GM03348 (cell line): ENCODE measurements at regions not wholly inside any gene's neighbourhood (a gene's known extent, or its start where the extent isn't known, plus 50 kb on each side); places are given as distances from the start of the nearest gene placed in this dataset.

Experiments used
- DNase-seq: peaks from one replicate; pipeline ENCODE4 v3.0.0; 2012; ENCODE audit warnings: low spot score

DNA sequence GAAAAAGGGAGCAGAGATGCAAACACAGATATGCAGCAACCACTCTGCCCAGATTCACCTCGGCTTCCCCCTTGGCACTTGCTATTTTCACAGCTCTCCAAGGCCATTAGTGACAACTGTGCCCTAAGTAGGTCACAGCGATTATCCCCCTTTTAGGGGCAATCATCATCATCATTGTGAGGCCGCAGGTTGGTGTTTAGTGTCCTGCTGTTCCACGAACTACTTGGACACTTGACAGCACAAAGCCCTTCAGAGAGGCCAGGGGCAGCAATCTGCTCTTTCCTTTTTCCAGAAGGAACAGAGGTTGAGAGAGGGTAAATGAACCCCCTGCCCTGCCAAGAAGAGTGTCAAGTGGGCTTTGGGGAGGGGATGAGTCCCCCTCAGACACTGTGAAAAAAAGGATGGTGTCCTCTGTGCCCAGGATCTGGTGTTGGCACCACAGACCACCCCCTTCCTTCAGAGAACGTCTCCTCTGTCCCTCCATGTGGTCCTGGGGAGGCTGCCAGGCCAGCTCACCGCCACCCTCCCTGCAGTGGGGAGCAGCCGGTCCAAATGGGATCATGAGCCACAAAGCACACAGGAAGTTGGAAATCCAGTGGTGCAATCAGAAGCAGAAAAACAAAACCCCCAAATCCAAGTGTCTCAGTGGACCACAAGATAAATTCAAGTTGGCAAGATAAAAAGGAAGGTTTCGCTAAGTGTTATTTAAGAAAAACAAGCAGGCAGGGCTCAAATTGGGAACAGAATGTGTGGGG, 78.4 kb upstream of the MED9 start:
- peak; percentile 81 for DNase-seq

DNA sequence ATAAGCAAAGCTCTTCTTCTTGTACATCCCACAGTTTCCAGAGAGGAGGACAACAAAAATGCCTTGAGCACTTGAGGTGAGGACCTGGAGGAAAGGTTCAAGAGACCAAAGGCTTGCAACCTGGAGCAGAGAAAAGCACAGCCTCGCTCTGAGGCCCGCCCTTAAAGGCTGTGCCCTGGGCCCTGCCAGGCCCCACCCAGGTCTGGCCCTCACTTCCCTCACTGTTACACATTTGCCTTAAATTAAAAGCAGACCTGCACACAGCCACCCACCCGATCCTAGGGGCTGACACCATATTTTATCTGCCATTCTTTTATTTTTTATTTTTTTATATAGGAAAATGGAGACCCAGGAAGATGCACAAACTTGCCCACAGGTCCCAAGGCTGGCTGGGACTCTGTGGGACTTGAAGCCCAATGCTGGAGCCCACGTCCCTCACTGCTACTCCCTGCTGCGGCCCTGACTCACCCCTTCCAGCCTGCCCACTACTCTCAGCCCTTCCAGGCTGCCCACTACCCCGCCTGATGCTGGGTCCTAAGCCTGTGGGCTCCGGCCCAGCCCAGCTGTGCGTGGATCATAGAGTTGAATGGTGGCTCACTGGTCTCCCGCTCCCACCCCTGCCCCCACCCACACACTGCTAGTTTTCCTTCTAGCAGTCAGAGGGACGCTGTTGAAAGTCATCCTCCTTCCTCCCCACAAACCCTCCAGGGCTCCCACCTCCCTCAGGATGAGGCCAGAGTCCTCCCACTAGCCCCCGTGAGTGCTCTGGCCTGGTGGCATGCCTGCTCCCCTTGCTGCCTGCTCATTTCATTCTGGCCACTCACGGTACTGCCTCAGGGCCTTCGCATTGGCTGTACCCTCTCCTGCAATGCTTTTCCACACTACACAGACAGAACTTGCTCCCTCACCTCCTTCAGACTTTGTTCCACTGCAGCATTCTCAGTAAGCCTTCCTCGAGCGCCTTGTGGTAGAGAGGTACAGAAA, 77.6 kb upstream of the MED9 start:
- DNase-seq: peak; percentile 74

DNA sequence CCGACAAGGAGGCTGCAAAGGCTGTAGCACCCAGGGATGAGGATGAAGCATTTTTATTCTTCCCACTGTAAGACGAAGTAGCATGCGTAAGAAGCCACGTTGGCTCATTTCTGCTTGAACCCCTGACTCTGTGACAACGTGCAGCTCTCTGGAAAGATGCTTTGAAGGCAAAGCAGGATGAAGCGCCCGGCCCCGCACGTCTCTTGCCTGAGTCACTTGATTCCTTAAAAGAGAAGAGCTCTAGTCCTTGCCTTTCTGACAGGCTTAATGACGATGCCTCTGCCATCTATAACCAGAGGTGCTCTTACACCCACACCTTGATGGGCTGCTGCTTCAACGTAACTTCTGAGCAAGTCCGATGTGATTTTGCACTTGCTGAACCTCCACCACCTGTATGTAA, 76.7 kb upstream of the MED9 start:
- no peak for DNase-seq

- no peak for DNase-seq
Observed at GRCh38 chr17:17400566-17401184, 76.1 kb upstream of the MED9 start.

DNA sequence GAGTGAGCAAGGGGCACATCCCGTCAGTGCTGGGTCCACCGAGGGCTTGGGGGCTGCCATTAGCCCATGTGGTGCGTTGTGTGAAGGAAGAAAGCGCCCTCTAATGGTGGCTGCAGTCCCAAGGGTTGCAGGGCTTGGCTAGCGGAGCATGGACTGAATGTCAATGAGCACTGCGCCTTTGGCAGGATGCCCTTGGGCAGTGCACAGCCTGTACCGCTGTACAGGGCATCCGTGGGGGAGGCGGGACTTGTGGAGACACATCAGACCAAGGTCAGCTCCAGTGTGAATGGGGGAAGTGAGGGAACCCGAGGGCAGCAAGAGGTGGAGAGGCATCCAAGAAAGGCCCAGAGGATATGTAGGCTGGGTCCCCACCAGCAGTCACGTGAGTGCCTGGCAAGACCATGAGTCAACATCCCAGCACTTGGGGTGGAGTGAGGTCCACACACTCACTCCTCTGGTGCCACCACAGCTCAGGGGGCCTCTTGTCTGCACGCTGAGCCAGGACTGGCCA, 75.5 kb upstream of the MED9 start:
- peak; percentile 28 for DNase-seq

DNA sequence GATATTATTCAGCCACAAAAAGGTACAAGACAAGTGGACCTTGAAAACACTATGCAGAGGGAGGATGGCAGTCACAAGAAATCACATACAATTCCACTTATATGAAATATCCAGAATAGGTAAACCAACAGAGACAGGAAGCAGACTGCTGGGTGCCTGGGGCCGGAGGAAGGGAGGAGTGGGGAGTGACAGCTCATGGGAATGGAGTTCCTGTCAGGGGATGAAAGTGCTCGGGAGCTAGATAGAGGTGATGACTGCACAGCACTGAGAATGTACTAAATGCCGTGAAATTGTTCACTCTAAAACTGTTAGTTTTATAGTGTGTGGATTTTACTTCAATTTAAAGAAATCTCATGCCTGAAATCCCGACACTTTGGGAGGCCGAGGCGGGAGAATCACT, 74.2 kb upstream of the MED9 start:
- peak; percentile 41 for DNase-seq

DNA sequence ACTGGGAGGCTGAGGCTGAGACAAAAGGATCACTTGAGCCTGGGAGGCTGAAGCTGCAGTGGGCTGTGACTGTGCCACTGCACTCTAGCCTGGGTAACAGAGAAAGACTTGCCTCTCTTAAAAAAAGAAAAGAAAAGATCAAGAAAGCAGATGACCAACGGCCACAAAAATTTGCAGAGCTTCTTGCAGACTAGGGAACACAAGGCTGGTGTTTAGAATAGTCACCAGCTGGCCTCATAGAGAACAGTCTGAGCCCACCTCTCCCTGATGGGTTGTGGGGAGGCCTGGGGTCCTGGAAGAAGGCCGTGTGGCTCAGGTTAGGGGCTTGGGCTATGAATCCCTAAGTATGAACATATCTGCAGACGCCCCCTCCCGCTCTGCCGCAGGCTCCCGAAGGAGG, 73.7 kb upstream of the MED9 start:
- DNase-seq: no peak

- no peak for DNase-seq
Observed at GRCh38 chr17:17403899-17404576, 72.8 kb upstream of the MED9 start.

- no peak for DNase-seq
Observed at GRCh38 chr17:17405673-17406072, 71.1 kb upstream of the MED9 start.

DNA sequence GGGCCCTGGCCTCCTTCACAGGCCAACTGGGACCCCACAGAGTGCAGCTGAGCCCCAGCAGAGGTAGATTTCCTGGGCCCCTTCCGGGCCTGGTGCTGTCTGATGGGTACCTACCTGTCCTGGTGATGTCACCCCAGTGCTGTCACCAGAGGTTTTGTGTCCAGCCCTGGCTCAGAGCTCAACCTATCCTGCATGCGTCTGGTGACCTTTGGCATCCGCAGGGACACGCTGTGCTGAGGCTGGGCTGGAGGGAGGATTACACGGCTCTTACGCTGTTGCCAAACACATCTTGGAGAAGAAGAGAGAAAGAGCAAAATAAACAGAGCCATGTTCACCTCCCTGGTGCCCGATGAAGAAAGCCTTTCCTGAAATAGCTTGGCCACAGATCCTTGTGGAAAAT, 70.6 kb upstream of the MED9 start:
- DNase-seq: no peak

GRCh38 chr17:17408236-17408794, 68.5 kb upstream of the MED9 start:
- no peak for DNase-seq

DNA sequence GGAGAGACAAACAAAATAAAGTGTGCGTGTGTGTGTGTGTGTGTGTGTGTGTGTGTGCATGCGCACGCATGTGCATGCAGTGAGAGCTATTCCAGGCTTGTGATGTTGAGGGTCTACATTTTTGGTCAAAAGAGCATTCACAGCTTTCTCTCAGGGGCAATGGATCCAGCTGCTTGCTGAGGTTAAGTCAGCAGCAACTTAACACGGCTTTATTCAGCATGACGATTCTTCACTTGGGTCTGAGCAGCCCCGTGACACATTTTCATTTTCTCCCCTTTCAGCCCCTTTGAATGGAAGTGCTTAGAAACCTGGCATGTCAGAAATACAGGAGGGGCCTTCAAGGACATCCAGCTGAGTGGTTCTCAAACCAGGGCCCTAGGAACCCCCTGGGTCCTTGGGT, 66.4 kb upstream of the MED9 start:
- DNase-seq: no peak

DNA sequence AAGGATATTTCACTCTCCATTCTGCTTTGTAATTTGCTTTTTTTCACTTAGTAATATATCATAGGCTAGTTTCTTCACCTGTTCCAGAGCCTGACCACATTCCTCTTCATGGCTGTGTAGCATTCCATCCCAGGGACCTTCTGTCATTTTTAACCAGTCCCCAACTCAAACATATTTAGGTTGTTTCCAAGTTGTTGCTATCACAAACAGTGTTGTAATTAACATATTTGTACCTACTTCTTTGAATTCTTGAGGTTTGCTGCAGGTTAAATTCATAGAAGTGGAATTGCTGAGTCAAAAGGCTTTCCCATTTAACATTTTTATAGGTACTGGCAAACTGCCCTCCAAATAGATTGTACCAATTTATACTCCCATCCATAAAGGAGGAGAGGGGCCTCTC, 65.1 kb upstream of the MED9 start:
- no peak for DNase-seq

- peak; percentile 61 for DNase-seq
Observed at GRCh38 chr17:17412326-17412725, 64.5 kb upstream of the MED9 start.

DNA sequence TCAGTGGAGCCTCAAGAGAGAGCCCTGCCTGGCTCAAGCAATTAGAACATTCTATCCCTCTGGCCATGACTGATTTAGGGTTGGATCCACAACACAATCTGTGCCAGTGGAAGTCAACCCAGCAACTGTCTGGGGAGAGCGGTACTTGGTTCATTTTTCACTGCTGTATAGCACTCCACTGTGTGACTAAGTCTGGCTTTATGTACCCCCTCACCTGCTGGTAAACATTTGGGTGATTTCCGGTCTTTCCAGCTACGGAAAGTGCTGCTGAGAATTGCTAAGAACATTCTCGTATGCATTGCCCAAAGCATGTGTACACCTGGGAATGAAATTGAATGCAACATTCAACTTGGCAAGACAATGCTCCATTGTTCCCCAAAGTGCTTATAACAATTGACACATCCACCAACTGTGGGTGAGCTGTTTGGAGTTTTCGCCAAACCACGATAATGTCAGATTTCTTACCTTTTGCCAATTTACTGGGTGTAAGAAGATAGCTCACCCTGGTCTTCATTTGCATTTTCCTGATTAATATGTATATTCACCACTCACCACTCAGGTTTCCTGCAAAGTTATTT, 63.5 kb upstream of the MED9 start:
- DNase-seq: no peak

DNA sequence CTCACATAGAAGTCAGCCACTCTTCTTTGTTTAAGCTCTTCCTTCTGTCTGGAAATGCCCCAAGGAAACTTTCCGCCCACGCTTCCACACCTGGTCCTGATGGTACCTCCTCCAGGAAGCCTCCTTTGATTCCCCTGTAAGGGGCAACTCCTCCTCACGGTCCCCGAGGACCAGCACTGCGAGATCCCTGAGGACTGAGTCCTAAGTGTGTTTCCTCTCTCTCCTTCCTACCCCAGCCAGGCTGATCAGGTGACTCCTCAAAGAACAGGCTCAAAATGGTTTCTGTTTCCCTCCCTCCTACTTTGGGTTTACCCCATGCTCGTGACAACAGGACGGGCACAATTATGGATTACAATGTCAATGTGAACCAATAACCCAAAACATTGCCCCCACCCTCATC, 63.0 kb upstream of the MED9 start:
- no peak for DNase-seq

GRCh38 chr17:17414341-17414805, 62.4 kb upstream of the MED9 start:
- DNase-seq: peak; percentile 81

DNA sequence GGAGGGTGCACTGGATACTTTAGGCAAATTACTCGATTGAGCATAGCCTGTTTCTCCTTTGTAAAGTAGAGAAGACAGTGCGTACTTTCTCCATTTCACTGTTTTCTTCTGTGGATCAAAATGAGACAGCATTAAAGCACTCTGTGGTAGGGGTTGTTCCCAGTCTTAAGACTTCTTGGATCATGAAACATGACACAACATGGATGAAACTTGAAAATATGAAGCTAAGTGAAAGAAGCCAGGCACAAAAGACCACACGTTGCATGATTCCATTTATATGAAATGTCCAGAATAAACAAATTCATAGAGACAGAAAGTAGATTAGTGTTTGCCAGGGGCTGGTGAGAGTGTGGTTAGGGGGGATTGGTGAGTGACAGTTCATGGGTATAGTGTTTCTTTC, 61.8 kb upstream of the MED9 start:
- no peak for DNase-seq

DNA sequence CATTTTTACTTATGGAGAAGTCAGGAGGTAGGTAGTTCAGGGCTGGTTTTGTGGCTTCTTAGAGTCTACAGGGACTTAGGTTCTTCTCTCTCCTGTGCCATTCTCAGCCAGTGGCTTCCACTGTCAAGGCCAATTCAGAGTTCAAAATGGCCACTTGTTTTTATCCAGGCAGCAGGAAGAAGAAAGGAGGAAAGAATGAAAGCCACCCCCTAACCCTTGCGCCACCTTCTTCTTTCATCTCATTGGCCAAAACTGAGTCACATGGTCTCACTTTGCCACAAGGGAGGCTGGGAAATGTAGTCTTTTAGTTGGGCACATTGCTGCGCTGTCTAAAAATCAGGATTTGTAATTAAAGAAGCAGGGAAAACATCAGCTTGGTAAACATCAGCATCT, 60.8 kb upstream of the MED9 start:
- peak; percentile 76 for DNase-seq

DNA sequence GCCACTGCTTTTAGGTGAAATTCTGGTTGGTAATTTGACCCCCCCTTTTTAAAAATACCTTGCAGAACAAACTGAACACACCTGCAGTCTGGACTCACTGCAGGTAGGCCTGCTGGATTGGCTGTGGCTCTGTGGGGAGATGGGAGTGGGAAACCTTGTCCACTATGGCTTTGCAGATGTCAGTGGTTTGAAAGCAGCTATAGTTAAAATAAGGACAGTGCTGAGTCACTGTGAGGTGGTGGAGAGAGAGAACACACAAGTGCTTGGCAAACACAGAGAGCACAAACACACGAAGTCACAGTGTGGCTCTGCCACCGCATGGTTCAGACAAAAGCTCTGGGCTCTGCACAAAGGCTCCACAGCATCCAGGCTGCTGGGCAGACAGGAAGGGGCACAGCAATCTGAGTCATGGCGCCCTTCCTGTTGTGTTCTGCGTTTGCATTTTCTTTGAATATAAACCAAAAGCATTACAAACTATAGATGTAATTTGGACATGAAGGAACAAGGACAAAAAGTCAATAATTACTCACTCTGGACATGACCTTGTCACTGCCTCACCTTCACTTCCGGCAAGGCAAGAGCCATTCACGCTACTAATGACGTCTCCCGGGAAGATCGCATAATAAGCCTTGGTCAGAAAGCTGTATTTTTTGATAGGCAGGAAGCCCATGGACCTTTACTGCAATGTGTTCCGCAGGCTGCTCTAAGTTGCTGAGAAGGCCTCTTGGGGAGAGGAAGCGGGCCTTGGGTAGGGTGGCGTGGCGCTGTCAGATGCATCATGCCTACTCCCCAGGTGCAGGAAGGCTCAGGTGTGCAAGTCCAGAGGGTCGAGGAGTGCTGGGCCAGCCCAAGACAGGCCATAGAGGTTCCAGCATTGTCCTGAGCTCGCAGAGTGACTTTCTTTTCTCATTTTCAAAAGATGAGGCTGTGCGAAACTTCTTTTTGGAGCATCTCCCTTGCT, 60.1 kb upstream of the MED9 start:
- peak; percentile 56 for DNase-seq
